Lung (tissue), 11 donors: ENCODE measurements at regions not wholly inside any gene's neighbourhood (a gene's known extent, or its start where the extent isn't known, plus 50 kb on each side); places are given as distances from the start of the nearest gene placed in this dataset.

Source experiments
- ATAC-seq: fragments of 200-7000 bp; cut with Tn5 transposase; one replicate; pipeline ENCODE4 v1.9.1; 2020; ENCODE audit warnings: moderate number of reproducible peaks; ENCODE audit not compliant: insufficient read depth, low FRiP score
- DNase-seq, 3 donors: peaks; one replicate each; pipeline ENCODE4 v3.0.0-alpha.2; 2013 to 2017
- H3K27ac ChIP-seq, 2 donors: one replicate each; pipeline ENCODE4 v1.5.1; 2013; ENCODE audit warnings: mild to moderate bottlenecking in 2 of 2, moderate library complexity in 2 of 2, control low read depth in 1 of 2, inconsistent platforms in 1 of 2, low read depth in 1 of 2, low read length in 1 of 2
- H3K27me3 ChIP-seq, 3 donors: one replicate each; pipeline ENCODE4 v1.5.1; 2013; ENCODE audit warnings: low read length in 2 of 3; ENCODE audit not compliant: control insufficient read depth in 3 of 3, insufficient read depth in 3 of 3
- H3K36me3 ChIP-seq, 4 donors: one replicate each; pipeline ENCODE4 v1.5.1; 2013; ENCODE audit warnings: low read length in 4 of 4, mild to moderate bottlenecking in 1 of 4, moderate library complexity in 1 of 4; ENCODE audit not compliant: control insufficient read depth in 4 of 4, insufficient read depth in 4 of 4
- H3K4me1 ChIP-seq, 5 donors: one replicate each; pipeline ENCODE4 v1.5.1; 2013; ENCODE audit warnings: low read length in 5 of 5, mild to moderate bottlenecking in 2 of 5, moderate library complexity in 1 of 5; ENCODE audit not compliant: control insufficient read depth in 5 of 5, insufficient read depth in 5 of 5
- H3K4me3 ChIP-seq: one replicate; pipeline ENCODE4 v1.5.1; 2013; ENCODE audit warnings: mild to moderate bottlenecking, control low read depth, moderate library complexity
- H3K9ac ChIP-seq, 2 donors: one replicate each; pipeline ENCODE4 v1.5.1; 2013; ENCODE audit warnings: low read length in 2 of 2, control low read depth in 1 of 2; ENCODE audit not compliant: insufficient read depth in 1 of 2
- H3K9me3 ChIP-seq, 4 donors: one replicate each; pipeline ENCODE4 v1.5.1; 2013; ENCODE audit warnings: low read length in 3 of 4, mild to moderate bottlenecking in 1 of 4, moderate library complexity in 1 of 4; ENCODE audit not compliant: control insufficient read depth in 4 of 4, insufficient read depth in 3 of 4
- WGBS, 2 donors: extraction: QIAGEN DNeasy Blood & Tissue Kit; methylation state at CpG; one replicate each; pipeline ENCODE4 v1.1.7; 2013; 5-methylcytosine and 5-hydroxymethylcytosine counted together
- TF ChIP-seq, protein P1 (sequence below): IDR thresholded peaks from 2 replicates; pipeline ENCODE4 v1.5.1; 2012; ENCODE audit warnings: mild to moderate bottlenecking; ENCODE audit errors: control extremely low read depth, extremely low read depth
- donor health status: control.
- donor health status: control.
- donor health status: Bipolar disorder and iron deficiency.
- donor health status: healthy.
- donor health status: DM: yes; HTN: yes; CAD: no.

DNA sequence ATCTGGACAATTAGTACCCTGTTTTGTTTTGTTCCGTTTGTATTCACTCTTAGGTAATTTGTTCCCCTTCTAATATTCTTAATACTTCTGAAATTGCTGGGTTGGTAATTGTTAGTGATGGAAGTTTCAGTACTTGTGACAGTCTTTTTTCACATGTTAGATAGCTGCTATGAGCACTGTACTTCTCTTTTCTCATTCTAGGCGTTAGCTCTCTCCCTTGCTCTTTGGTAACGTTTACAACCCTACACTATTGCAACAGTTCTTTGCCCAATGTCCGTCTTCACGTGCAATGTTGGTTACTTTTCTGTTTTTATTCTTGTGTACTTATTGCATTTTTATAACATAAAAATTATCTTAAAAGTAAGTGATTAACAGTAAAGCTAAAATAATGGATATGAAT lies 1509.0 kb downstream of the MAT2B start:
- TF ChIP-seq, protein P1, sequence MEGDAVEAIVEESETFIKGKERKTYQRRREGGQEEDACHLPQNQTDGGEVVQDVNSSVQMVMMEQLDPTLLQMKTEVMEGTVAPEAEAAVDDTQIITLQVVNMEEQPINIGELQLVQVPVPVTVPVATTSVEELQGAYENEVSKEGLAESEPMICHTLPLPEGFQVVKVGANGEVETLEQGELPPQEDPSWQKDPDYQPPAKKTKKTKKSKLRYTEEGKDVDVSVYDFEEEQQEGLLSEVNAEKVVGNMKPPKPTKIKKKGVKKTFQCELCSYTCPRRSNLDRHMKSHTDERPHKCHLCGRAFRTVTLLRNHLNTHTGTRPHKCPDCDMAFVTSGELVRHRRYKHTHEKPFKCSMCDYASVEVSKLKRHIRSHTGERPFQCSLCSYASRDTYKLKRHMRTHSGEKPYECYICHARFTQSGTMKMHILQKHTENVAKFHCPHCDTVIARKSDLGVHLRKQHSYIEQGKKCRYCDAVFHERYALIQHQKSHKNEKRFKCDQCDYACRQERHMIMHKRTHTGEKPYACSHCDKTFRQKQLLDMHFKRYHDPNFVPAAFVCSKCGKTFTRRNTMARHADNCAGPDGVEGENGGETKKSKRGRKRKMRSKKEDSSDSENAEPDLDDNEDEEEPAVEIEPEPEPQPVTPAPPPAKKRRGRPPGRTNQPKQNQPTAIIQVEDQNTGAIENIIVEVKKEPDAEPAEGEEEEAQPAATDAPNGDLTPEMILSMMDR, result no peak
- no peaks in the 10 kb centered on the region for H3K36me3 ChIP-seq
- no peak overlapping the region for H3K27ac ChIP-seq
- 35 to 69% methylated on average over 5 of the region's 5 CpGs for WGBS, 2 donors
- DNase-seq (peak in 1 of 3 donors; percentile 4), ATAC-seq (no peak)
- no peak overlapping the region for H3K9ac ChIP-seq
- no peaks in the 10 kb centered on the region for H3K9me3 ChIP-seq
- H3K4me3 ChIP-seq, result no peak overlapping the region
- no peaks in the 10 kb centered on the region for H3K27me3 ChIP-seq
- H3K4me1 ChIP-seq, result no peaks in the 10 kb centered on the region

DNA sequence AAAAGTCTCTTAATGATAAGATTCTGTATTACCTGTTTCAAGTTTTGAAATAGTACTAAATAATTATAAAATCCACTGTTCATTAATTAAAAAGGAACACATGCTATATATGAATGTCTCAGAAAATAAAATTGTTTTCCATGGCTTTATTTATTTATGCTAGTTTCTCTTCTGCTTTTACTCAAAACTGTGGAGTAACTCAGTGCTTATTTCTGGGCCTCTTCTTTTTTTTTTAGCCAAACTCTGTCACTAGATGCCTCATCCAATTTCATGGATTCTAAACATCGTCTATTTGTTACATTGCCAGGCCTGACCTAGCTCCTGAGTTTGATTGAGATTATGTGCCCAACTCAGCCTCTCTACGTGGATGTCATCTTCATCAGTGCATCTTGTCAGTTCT lies 1509.7 kb downstream of the MAT2B start:
- Histone ChIP-seq H3K9me3 (no peaks in the 10 kb centered on the region), H3K4me3 (no peak overlapping the region), H3K9ac (no peak overlapping the region), H3K36me3 (no peaks in the 10 kb centered on the region), H3K27ac (no peak overlapping the region), H3K27me3 (no peaks in the 10 kb centered on the region), H3K4me1 (no peaks in the 10 kb centered on the region)
- DNase-seq (peak in 1 of 3 donors; percentile 2), ATAC-seq (no peak)
- WGBS, 2 donors, result 70 to 71% methylated on average over 2 of the region's 2 CpGs
- TF ChIP-seq, protein P1, result no peak

GRCh38 chr5:165015547-165015946 lies 1510.1 kb downstream of the MAT2B start:
- Histone ChIP-seq H3K9me3 (no peaks in the 10 kb centered on the region), H3K27ac (no peak overlapping the region), H3K9ac (no peak overlapping the region), H3K4me1 (no peaks in the 10 kb centered on the region), H3K4me3 (no peak overlapping the region), H3K27me3 (no peaks in the 10 kb centered on the region), H3K36me3 (no peaks in the 10 kb centered on the region)
- TF ChIP-seq, protein P1, result no peak
- DNase-seq, result peak in 2 of 3 donors; percentile 20 to 54
- no peak for ATAC-seq
- 6 to 15% methylated on average over 4 of the region's 4 CpGs for WGBS, 2 donors

GRCh38 chr5:165026971-165027370 lies 1521.6 kb downstream of the MAT2B start:
- TF ChIP-seq, protein P1, result no peak
- no peaks in the 10 kb centered on the region for H3K36me3 ChIP-seq
- ATAC-seq, result no peak

More at GRCh38 chr5:165026971-165027370, 1521.6 kb downstream of the MAT2B start:
- Histone ChIP-seq H3K9ac (no peak overlapping the region), H3K9me3 (peaks cover 0 to 1% (median 0%) of the 10 kb centered on the region in 4 donors), H3K27ac (no peak overlapping the region), H3K27me3 (no peaks in the 10 kb centered on the region), H3K4me1 (peaks cover 0 to 1% (median 0%) of the 10 kb centered on the region in 5 donors), H3K4me3 (no peak overlapping the region)
- 93 to 96% methylated on average over 1 of the region's 1 CpG for WGBS, 2 donors
- DNase-seq, result no peak
